H9 (cell line): ENCODE measurements at regions not wholly inside any gene's neighbourhood (a gene's known extent, or its start where the extent isn't known, plus 50 kb on each side); places are given as distances from the start of the nearest gene placed in this dataset.

Source experiments
- DNase-seq: peaks from one replicate; pipeline ENCODE4 v3.0.0-alpha.2; 2017
- H2AFZ ChIP-seq: one replicate; pipeline ENCODE4 v1.6.1; 2013; ENCODE audit warnings: mild to moderate bottlenecking, low read length, control low read depth, moderate library complexity
- H2AK5ac ChIP-seq: 2 replicates; pipeline ENCODE4 v1.6.1; 2013; ENCODE audit warnings: low read length, control low read depth, mixed read lengths; ENCODE audit not compliant: insufficient read length
- H2BK120ac ChIP-seq: one replicate; pipeline ENCODE4 v1.6.1; 2013; ENCODE audit warnings: low read depth, mild to moderate bottlenecking, low read length, control low read depth, inconsistent platforms; ENCODE audit not compliant: poor library complexity, severe bottlenecking
- H2BK12ac ChIP-seq: 2 replicates; pipeline ENCODE4 v1.6.1; 2013; ENCODE audit warnings: low read length, control low read depth, mixed read lengths, low read depth; ENCODE audit not compliant: insufficient read length
- H2BK15ac ChIP-seq: 2 replicates; pipeline ENCODE4 v1.6.1; 2013; ENCODE audit warnings: low read depth, low read length, control low read depth
- H2BK20ac ChIP-seq: one replicate; pipeline ENCODE4 v1.6.1; 2013; ENCODE audit warnings: low read depth, mild to moderate bottlenecking, low read length, control low read depth, inconsistent platforms; ENCODE audit not compliant: poor library complexity, severe bottlenecking
- H2BK5ac ChIP-seq: 2 replicates; pipeline ENCODE4 v1.6.1; 2013; ENCODE audit warnings: low read length, control low read depth, mixed read lengths; ENCODE audit not compliant: insufficient read length
- H3K14ac ChIP-seq: 2 replicates; pipeline ENCODE4 v1.6.1; 2013; ENCODE audit warnings: low read length, control low read depth; ENCODE audit not compliant: insufficient read depth
- H3K18ac ChIP-seq: 2 replicates; pipeline ENCODE4 v1.6.1; 2013; ENCODE audit warnings: low read depth, mild to moderate bottlenecking, mixed read lengths, low read length, control low read depth; ENCODE audit not compliant: insufficient read length
- H3K23ac ChIP-seq: 2 replicates; pipeline ENCODE4 v1.6.1; 2013; ENCODE audit warnings: low read length, control low read depth, mixed read lengths, low read depth; ENCODE audit not compliant: insufficient read length
- H3K23me2 ChIP-seq: 2 replicates; pipeline ENCODE4 v1.6.1; 2013; ENCODE audit warnings: low read depth, mild to moderate bottlenecking, mixed read lengths, low read length, control low read depth; ENCODE audit not compliant: insufficient read length, poor library complexity, severe bottlenecking
- H3K27ac ChIP-seq: 2 replicates; pipeline ENCODE4 v1.5.1; 2013; ENCODE audit warnings: low read length, control low read depth, mixed read lengths, low read depth; ENCODE audit not compliant: insufficient read length
- H3K27me3 ChIP-seq: 2 replicates; pipeline ENCODE4 v1.6.1; 2013; ENCODE audit warnings: low read length, control low read depth, inconsistent platforms; ENCODE audit not compliant: insufficient read depth
- H3K4ac ChIP-seq: 2 replicates; pipeline ENCODE4 v1.6.1; 2013; ENCODE audit warnings: low read depth, mild to moderate bottlenecking, control low read depth, inconsistent platforms, low read length, moderate library complexity
- H3K4me1 ChIP-seq: 2 replicates; pipeline ENCODE4 v1.6.1; 2013; ENCODE audit warnings: low read length, control low read depth, inconsistent platforms; ENCODE audit not compliant: insufficient read depth
- H3K4me2 ChIP-seq: 2 replicates; pipeline ENCODE4 v1.6.1; 2013; ENCODE audit warnings: low read length, control low read depth, mixed read lengths; ENCODE audit not compliant: insufficient read length, insufficient read depth
- H3K56ac ChIP-seq: 2 replicates; pipeline ENCODE4 v1.6.1; 2013; ENCODE audit warnings: low read depth, mild to moderate bottlenecking, mixed read lengths, low read length, control low read depth; ENCODE audit not compliant: insufficient read length
- H3K79me1 ChIP-seq: 2 replicates; pipeline ENCODE4 v1.6.1; 2013; ENCODE audit warnings: low read depth, mild to moderate bottlenecking, moderate library complexity, low read length, control low read depth, inconsistent platforms; ENCODE audit not compliant: insufficient read depth, poor library complexity, severe bottlenecking
- H3K79me2 ChIP-seq: 2 replicates; pipeline ENCODE4 v1.6.1; 2013; ENCODE audit warnings: low read length, control low read depth, inconsistent platforms; ENCODE audit not compliant: insufficient read depth
- H3K9ac ChIP-seq: 2 replicates; pipeline ENCODE4 v1.6.1; 2013; ENCODE audit warnings: low read length, control low read depth, mixed read lengths; ENCODE audit not compliant: insufficient read length; ENCODE audit errors: extremely low read depth
- H3K9me3 ChIP-seq: one replicate; pipeline ENCODE4 v1.6.1; 2013; ENCODE audit warnings: low read depth, low read length, inconsistent platforms; ENCODE audit not compliant: control insufficient read depth
- H3T11ph ChIP-seq: one replicate; pipeline ENCODE4 v1.6.1; 2013; ENCODE audit warnings: mild to moderate bottlenecking, low read length, control low read depth, inconsistent platforms
- H4K20me1 ChIP-seq: one replicate; pipeline ENCODE4 v1.6.1; 2013; ENCODE audit not compliant: control insufficient read depth, insufficient read length, insufficient read depth
- H4K5ac ChIP-seq: 2 replicates; pipeline ENCODE4 v1.6.1; 2013; ENCODE audit warnings: low read depth, mild to moderate bottlenecking, mixed read lengths, low read length, control low read depth; ENCODE audit not compliant: insufficient read length
- H4K8ac ChIP-seq: replicated peaks from 2 replicates; pipeline ENCODE4 v1.6.1; 2013; ENCODE audit warnings: low read length, control low read depth, mixed read lengths, low read depth; ENCODE audit not compliant: insufficient read length
- H4K91ac ChIP-seq: 2 replicates; pipeline ENCODE4 v1.6.1; 2013; ENCODE audit warnings: low read depth, mild to moderate bottlenecking, moderate library complexity, mixed read lengths, low read length, control low read depth; ENCODE audit not compliant: insufficient read length
- H3K27ac Mint-ChIP-seq, 3 experiments: 2 replicates in 2 of 3; 3 replicates in 1 of 3; pipeline ENCODE4 v1.8.0; 2020 to 2021; ENCODE audit warnings: mixed read lengths in 3 of 3, mild to moderate bottlenecking in 1 of 3, moderate library complexity in 1 of 3
- H3K27me3 Mint-ChIP-seq: 2 replicates; pipeline ENCODE4 v1.8.0; 2021; ENCODE audit warnings: low read depth, mild to moderate bottlenecking, moderate library complexity, mixed read lengths
- H3K36me3 Mint-ChIP-seq, 3 experiments: 2 replicates in 2 of 3; 3 replicates in 1 of 3; pipeline ENCODE4 v1.8.0; 2020 to 2021; ENCODE audit warnings: low read depth in 3 of 3, mixed read lengths in 3 of 3; ENCODE audit not compliant: insufficient read depth in 1 of 3
- H3K4me1 Mint-ChIP-seq, 2 experiments: 2 replicates each; pipeline ENCODE4 v1.8.0; 2020; ENCODE audit warnings: mixed read lengths in 2 of 2
- H3K4me3 Mint-ChIP-seq, 2 experiments: 2 replicates in 1 of 2; 3 replicates in 1 of 2; pipeline ENCODE4 v1.8.0; 2020 to 2021; ENCODE audit warnings: mild to moderate bottlenecking in 2 of 2, mixed read lengths in 2 of 2, moderate library complexity in 1 of 2
- H3K9me3 Mint-ChIP-seq, 2 experiments: 2 replicates in 1 of 2; 3 replicates in 1 of 2; pipeline ENCODE4 v1.8.0; 2020; ENCODE audit warnings: mild to moderate bottlenecking in 2 of 2, mixed read lengths in 2 of 2, moderate library complexity in 1 of 2
- CTCF ChIP-seq: fragments of 200-600 bp; sonication (generic); conservative IDR thresholded peaks from 3 replicates; pipeline ENCODE4 v1.8.0; 2021; ENCODE audit warnings: antibody characterized with exemption, mild to moderate bottlenecking
- WGBS: extraction: QIAGEN DNeasy Blood & Tissue Kit; methylation state at CpG from one replicate; pipeline ENCODE4 v1.1.7; 2013; ENCODE audit warnings: missing lambda C conversion rate, low lambda C conversion rate, mixed read lengths; ENCODE audit not compliant: insufficient read length; ENCODE audit errors: extremely low coverage; 5-methylcytosine and 5-hydroxymethylcytosine counted together

- no peak for DNase-seq
- H3K79me1 ChIP-seq: no peaks in the 10 kb centered on the region
- no peak overlapping the region for H3K56ac ChIP-seq
- peaks cover 4 to 19% (median 12%) of the 10 kb centered on the region in 3 experiments; a peak in 6 of 7 replicates for H3K36me3 Mint-ChIP-seq
- H3K4ac ChIP-seq: no peak overlapping the region
- no peaks in the 10 kb centered on the region for H3K79me2 ChIP-seq
- no peak overlapping the region for H2BK5ac ChIP-seq
- H3K27ac ChIP-seq: no peak overlapping the region
- no peak overlapping the region for H4K8ac ChIP-seq
- no peak overlapping the region for H4K91ac ChIP-seq
- no peak overlapping the region for H2BK12ac ChIP-seq
- H4K20me1 ChIP-seq: no peaks in the 10 kb centered on the region
- no peak overlapping the region for H3K23ac ChIP-seq
- H3T11ph ChIP-seq: no peak overlapping the region
- no peak overlapping the region for H3K4me3 Mint-ChIP-seq
- peaks cover 1% of the 10 kb centered on the region; the same call in 1 of the 2 replicates for H3K27me3 Mint-ChIP-seq
- H3K23me2 ChIP-seq: no peaks in the 10 kb centered on the region
- H3K14ac ChIP-seq: no peak overlapping the region
- H2BK120ac ChIP-seq: no peak overlapping the region
- H2AK5ac ChIP-seq: no peak overlapping the region
- no peak overlapping the region for H3K18ac ChIP-seq
- no peak overlapping the region for H3K27ac Mint-ChIP-seq
- H3K9me3 ChIP-seq: no peaks in the 10 kb centered on the region
- H2BK20ac ChIP-seq: no peak overlapping the region
- H2BK15ac ChIP-seq: no peak overlapping the region
- peaks cover 18 to 25% of the 10 kb centered on the region in 2 experiments for H3K9me3 Mint-ChIP-seq
- WGBS: no CpG with 5 or more reads among the region's 3 CpGs
- H3K4me2 ChIP-seq: no peak overlapping the region
- H3K9ac ChIP-seq: no peak overlapping the region
- peaks cover 3 to 6% of the 10 kb centered on the region in 2 experiments; a peak in 3 of 4 replicates for H3K4me1 Mint-ChIP-seq
- no peaks in the 10 kb centered on the region for H3K27me3 ChIP-seq
- H3K4me1 ChIP-seq: no peaks in the 10 kb centered on the region
- no peak overlapping the region for H4K5ac ChIP-seq
- no peak overlapping the region for H2AFZ ChIP-seq
- TF ChIP-seq CTCF: no peak
These were observed 58.3 kb upstream of the LHFPL2 start for GRCh38 chr5:78706825-78707224.
